Fibroblast of villous mesenchyme (primary cell): ENCODE measurements at regions not wholly inside any gene's neighbourhood (a gene's known extent, or its start where the extent isn't known, plus 50 kb on each side); places are given as distances from the start of the nearest gene placed in this dataset.
"Not testable (repeated sequence)": the region's sequence is repeated elsewhere in the genome, so short reads cannot be mapped to it uniquely, and the experiment has no call there.

Experiments
- DNase-seq: peaks from one replicate; pipeline ENCODE4 v3.0.0-alpha.2; 2010; ENCODE audit warnings: low read depth
- H3K4me3 ChIP-seq: 2 replicates; pipeline ENCODE4 v1.5.1; 2011; ENCODE audit warnings: low read depth, mild to moderate bottlenecking, low read length
- TF ChIP-seq, protein P1 (sequence below): IDR thresholded peaks from 2 replicates; pipeline ENCODE4 v1.5.1; 2012; ENCODE audit warnings: low read depth, mild to moderate bottlenecking, low read length; ENCODE audit not compliant: insufficient read depth

- DNase-seq = no peak
- H3K4me3 ChIP-seq = no peak overlapping the region
- TF ChIP-seq, protein P1, sequence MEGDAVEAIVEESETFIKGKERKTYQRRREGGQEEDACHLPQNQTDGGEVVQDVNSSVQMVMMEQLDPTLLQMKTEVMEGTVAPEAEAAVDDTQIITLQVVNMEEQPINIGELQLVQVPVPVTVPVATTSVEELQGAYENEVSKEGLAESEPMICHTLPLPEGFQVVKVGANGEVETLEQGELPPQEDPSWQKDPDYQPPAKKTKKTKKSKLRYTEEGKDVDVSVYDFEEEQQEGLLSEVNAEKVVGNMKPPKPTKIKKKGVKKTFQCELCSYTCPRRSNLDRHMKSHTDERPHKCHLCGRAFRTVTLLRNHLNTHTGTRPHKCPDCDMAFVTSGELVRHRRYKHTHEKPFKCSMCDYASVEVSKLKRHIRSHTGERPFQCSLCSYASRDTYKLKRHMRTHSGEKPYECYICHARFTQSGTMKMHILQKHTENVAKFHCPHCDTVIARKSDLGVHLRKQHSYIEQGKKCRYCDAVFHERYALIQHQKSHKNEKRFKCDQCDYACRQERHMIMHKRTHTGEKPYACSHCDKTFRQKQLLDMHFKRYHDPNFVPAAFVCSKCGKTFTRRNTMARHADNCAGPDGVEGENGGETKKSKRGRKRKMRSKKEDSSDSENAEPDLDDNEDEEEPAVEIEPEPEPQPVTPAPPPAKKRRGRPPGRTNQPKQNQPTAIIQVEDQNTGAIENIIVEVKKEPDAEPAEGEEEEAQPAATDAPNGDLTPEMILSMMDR = no peak
These were observed 117.0 kb upstream of the ALX4 start for GRCh38 chr11:44426958-44427357.

GRCh38 chr11:44427432-44427831 lies 117.5 kb upstream of the ALX4 start:
- TF ChIP-seq, protein P1 = peak; percentile 26
- DNase-seq = no peak
- no peak overlapping the region for H3K4me3 ChIP-seq

DNA sequence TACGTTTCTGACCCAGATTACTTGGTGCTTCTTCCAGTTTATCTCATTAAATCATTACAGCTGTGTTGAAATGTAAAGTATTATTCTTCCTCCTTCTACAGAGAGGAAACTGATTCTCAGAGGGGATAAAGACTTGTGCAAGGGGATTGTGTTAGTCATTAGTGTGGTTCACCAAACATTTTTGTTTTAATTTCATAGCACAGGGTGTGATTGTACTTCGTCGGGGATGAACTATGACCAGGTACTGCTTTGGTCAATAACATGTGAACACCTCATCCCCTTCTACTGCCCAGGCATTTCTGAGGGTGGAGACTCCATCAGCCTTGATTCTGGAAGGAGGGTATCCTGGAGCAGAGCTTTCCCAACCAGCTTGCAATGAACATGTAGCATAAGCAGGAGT lies 120.2 kb upstream of the ALX4 start:
- no peak for DNase-seq
- no peak overlapping the region for H3K4me3 ChIP-seq
- TF ChIP-seq, protein P1 = no peak

- H3K4me3 ChIP-seq = no peak overlapping the region
- DNase-seq = no peak
- TF ChIP-seq, protein P1 = no peak
These were observed 124.3 kb upstream of the ALX4 start for GRCh38 chr11:44434191-44434590.

- H3K4me3 ChIP-seq = no peak overlapping the region
- TF ChIP-seq, protein P1 = no peak
- DNase-seq = no peak
These were observed 127.2 kb upstream of the ALX4 start for GRCh38 chr11:44437122-44437521.

- not testable (repeated sequence) for DNase-seq, H3K4me3 ChIP-seq
These were observed 122.4 kb upstream of the CD82 start for GRCh38 chr11:44442893-44443673.

DNA sequence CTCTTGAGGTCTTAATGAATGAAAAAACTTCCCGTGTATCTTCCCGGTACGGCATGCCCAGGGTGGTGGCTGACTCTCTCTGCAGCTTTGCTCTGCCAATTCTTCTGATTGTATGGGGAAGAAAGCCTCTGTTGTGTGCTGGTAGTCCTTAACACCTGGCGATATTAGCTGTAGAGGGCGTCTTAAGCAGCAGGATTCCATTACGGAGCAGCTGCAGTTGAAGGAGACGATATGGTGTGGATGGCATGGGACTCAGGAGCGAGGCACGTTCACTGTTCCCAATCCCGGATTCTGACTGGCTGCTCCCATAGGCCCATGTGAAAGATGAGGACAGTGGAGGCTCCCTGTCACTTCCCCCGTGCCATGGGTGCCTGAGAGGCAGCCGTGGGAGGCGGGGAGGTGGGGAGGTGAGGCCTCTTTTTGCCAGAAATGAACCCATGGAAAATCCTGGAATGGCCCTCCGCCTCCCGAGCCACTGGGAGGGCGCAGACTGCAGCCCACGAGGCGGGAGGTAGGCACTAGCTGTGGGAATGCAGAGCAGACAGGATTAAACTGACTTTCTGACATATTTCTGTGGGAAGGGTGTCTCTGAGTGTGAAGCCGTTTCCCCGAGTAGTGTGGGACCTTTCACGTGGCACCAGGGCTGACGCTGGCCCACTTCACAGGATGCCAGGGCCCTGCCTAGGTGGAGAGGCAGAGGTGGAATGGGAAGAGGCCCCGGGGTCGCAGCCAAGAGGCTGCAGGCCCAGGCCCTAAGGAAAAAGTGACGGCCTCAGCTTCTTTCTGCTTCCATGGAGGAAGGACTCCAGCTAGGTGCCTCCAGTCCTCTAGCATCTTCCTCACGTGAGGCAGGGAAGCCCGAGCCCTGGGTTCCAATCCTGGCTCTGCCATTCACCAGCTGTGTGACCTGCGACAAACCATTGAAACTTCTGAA lies 121.4 kb upstream of the CD82 start:
- H3K4me3 ChIP-seq = no peak overlapping the region
- TF ChIP-seq, protein P1 = no peak

More for the DNA sequence above, 121.4 kb upstream of the CD82 start:
- DNase-seq = no peak
